Gastroesophageal sphincter (tissue), 4 donors: ENCODE measurements at regions not wholly inside any gene's neighbourhood (a gene's known extent, or its start where the extent isn't known, plus 50 kb on each side); places are given as distances from the start of the nearest gene placed in this dataset.

ENCODE experiments used
- ATAC-seq: fragments of 150-250 bp; one replicate; pipeline ENCODE4 v1.9.1; 2016; ENCODE audit warnings: mild to moderate bottlenecking, moderate library complexity
- H3K27ac ChIP-seq, 4 donors: fragments of 200-600 bp; sonication (generic) in 3 of 4; 1 replicate in 3 of 4; 2 replicates in 1 of 4; pipeline ENCODE4 v1.5.1; 2016 to 2019
- H3K27me3 ChIP-seq: fragments of 200-600 bp; sonication (generic); one replicate; pipeline ENCODE4 v1.5.1; 2019
- H3K36me3 ChIP-seq, 2 donors: fragments of 200-600 bp; sonication (generic); one replicate each; pipeline ENCODE4 v1.5.1; 2019; ENCODE audit warnings: control low read depth in 1 of 2
- H3K4me1 ChIP-seq, 3 donors: fragments of 200-600 bp; sonication (generic); 1 replicate in 2 of 3; 2 replicates in 1 of 3; pipeline ENCODE4 v1.5.1; 2016 to 2019; ENCODE audit warnings: control low read depth in 2 of 3
- H3K4me3 ChIP-seq, 2 donors: fragments of 200-600 bp; sonication (generic); one replicate each; pipeline ENCODE4 v1.5.1; 2019; ENCODE audit warnings: mild to moderate bottlenecking in 1 of 2, moderate library complexity in 1 of 2
- H3K9me3 ChIP-seq, 3 donors: fragments of 200-600 bp; sonication (generic); one replicate each; pipeline ENCODE4 v1.5.1; 2017 to 2019; ENCODE audit warnings: control low read depth in 2 of 3
- CTCF ChIP-seq, 4 experiments: fragments of 200-600 bp in 2 of 4; fragments of 450-650 bp in 2 of 4; sonication (generic) in 1 of 4; IDR thresholded peaks; one replicate each; pipeline ENCODE4 v1.5.1; 2017 to 2019; ENCODE audit warnings: antibody characterized with exemption in 4 of 4, mild to moderate bottlenecking in 2 of 4, moderate library complexity in 2 of 4
- EP300 ChIP-seq: sonication (generic); formaldehyde crosslinking; IDR thresholded peaks from one replicate; pipeline ENCODE4 v1.6.1; 2017; ENCODE audit warnings: antibody characterized with exemption, mild to moderate bottlenecking
- POLR2A ChIP-seq, 2 donors: fragments of 450-650 bp; IDR thresholded peaks; one replicate each; pipeline ENCODE4 v1.6.1; 2017; ENCODE audit warnings: antibody characterized with exemption in 2 of 2, mild to moderate bottlenecking in 2 of 2, moderate library complexity in 1 of 2
- POLR2AphosphoS5 ChIP-seq: sonication (generic); formaldehyde crosslinking; IDR thresholded peaks from one replicate; pipeline ENCODE4 v1.6.1; 2017; ENCODE audit warnings: antibody characterized with exemption
- WGBS, 2 donors: methylation state at CpG; one replicate each; pipeline ENCODE4 v1.1.5; 2018; ENCODE audit warnings: low coverage in 1 of 2; 5-methylcytosine and 5-hydroxymethylcytosine counted together

GRCh38 chr2:181163139-181163538 lies 182.7 kb downstream of the UBE2E3 start:
- no peak for TF ChIP-seq POLR2A (IDR thresholded peaks at IDR 0.05)
- no peak for TF ChIP-seq POLR2AphosphoS5
- no peak for TF ChIP-seq EP300
- no peak for TF ChIP-seq CTCF (IDR thresholded peaks at IDR 0.05)
- H3K27me3 ChIP-seq: no peaks in the 10 kb centered on the region
- no peaks in the 10 kb centered on the region for H3K36me3 ChIP-seq
- ATAC-seq: no peak
- H3K27ac ChIP-seq: no peak overlapping the region
- H3K9me3 ChIP-seq: no peaks in the 10 kb centered on the region
- H3K4me1 ChIP-seq: no peaks in the 10 kb centered on the region
- H3K4me3 ChIP-seq: no peak overlapping the region
- WGBS, 2 donors: 100% methylated on average over 1 of the region's 1 CpG

GRCh38 chr2:181163691-181164090 lies 183.3 kb downstream of the UBE2E3 start:
- no peaks in the 10 kb centered on the region for H3K27me3 ChIP-seq
- no peaks in the 10 kb centered on the region for H3K36me3 ChIP-seq
- H3K4me1 ChIP-seq: no peaks in the 10 kb centered on the region
- ATAC-seq: no peak
- no peak overlapping the region for H3K27ac ChIP-seq
- TF ChIP-seq CTCF (IDR thresholded peaks at IDR 0.05) (no peak), POLR2A (IDR thresholded peaks at IDR 0.05) (no peak), EP300 (no peak), POLR2AphosphoS5 (no peak)
- no peak overlapping the region for H3K4me3 ChIP-seq
- no peaks in the 10 kb centered on the region for H3K9me3 ChIP-seq

- Histone ChIP-seq H3K27ac (no peak overlapping the region), H3K4me1 (no peaks in the 10 kb centered on the region), H3K36me3 (no peaks in the 10 kb centered on the region), H3K27me3 (no peaks in the 10 kb centered on the region), H3K9me3 (no peaks in the 10 kb centered on the region), H3K4me3 (no peak overlapping the region)
- no peak for TF ChIP-seq POLR2A (IDR thresholded peaks at IDR 0.05)
- TF ChIP-seq EP300: no peak
- no peak for ATAC-seq
Observed at GRCh38 chr2:181164699-181165098, 184.3 kb downstream of the UBE2E3 start.

- ATAC-seq: no peak
- Histone ChIP-seq H3K4me3 (no peak overlapping the region), H3K27me3 (no peaks in the 10 kb centered on the region), H3K27ac (no peak overlapping the region), H3K36me3 (no peaks in the 10 kb centered on the region), H3K4me1 (no peaks in the 10 kb centered on the region), H3K9me3 (no peaks in the 10 kb centered on the region)
- TF ChIP-seq POLR2A (IDR thresholded peaks at IDR 0.05) (no peak), CTCF (IDR thresholded peaks at IDR 0.05) (no peak), EP300 (no peak), POLR2AphosphoS5 (no peak)
- 76 to 89% methylated on average over 3 to 6 of the region's 6 CpGs for WGBS, 2 donors
Observed at GRCh38 chr2:181165199-181165868, 184.9 kb downstream of the UBE2E3 start.

GRCh38 chr2:181169503-181169902 lies 189.1 kb downstream of the UBE2E3 start:
- no peaks in the 10 kb centered on the region for H3K27me3 ChIP-seq
- H3K27ac ChIP-seq: no peak overlapping the region
- TF ChIP-seq EP300 (no peak), CTCF (IDR thresholded peaks at IDR 0.05) (no peak), POLR2AphosphoS5 (no peak), POLR2A (IDR thresholded peaks at IDR 0.05) (no peak)
- H3K9me3 ChIP-seq: no peaks in the 10 kb centered on the region
- no peaks in the 10 kb centered on the region for H3K4me1 ChIP-seq
- no peak overlapping the region for H3K4me3 ChIP-seq
- no peaks in the 10 kb centered on the region for H3K36me3 ChIP-seq
- no peak for ATAC-seq
- 50% methylated on average over 1 of the region's 1 CpG for WGBS, 2 donors
